DMS53 treated with DMSO at 0.1 percent for 48 hours (cell line): ENCODE measurements at regions not wholly inside any gene's neighbourhood (a gene's known extent, or its start where the extent isn't known, plus 50 kb on each side); places are given as distances from the start of the nearest gene placed in this dataset.
A peak's percentile ranks its signal among the peaks of the same experiment; 100 is the strongest.
"Not testable (repeated sequence)": the region's sequence is repeated elsewhere in the genome, so short reads cannot be mapped to it uniquely, and the experiment has no call there.

Source experiments
- DNase-seq: peaks from one replicate; lab custom pipeline; 2025; ENCODE audit not compliant: unreplicated experiment; lab: John Stamatoyannopoulos, UW

DNA sequence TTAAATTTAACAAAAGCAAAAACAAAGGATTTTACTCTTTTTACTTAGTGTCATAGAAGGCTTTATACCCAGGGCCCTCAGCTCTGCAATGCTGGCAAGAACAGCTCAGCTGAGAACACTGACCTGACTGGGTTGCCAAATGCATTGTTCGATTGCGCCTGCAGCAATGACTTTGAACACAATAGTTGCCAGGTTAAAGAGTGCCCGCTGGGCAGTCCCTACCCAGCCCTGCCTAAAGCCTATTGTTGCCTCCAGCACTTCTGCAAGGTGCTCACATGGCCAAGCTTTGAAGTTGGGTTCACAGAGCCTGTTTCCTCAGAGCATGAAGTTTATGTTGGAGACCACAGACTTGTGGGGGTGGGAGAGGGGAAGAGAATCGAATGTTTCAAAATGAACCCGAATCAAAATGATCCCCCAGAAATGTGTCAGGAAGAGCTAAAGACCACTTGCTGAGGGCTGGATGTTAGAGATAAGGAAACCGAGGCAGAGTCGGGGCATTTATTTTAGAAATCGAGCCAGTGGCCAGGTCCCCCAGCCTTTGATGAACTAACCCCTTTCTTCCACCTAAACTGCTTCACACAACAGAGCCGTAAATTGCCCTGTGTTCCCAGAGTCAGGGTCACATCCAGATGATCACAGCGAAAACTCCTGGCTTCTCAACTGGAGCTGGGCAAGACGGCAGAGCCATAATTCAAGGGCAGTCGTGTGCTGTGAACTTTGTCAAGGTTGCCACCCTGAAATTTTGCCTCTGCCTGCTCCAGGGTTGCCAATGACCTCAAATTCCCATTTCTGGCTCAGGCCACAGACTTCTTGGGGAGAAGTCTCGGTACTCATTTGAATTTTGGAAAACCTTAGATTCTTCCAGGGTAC, 55.0 kb downstream of the FOXA2 start:
- no peak for DNase-seq

DNA sequence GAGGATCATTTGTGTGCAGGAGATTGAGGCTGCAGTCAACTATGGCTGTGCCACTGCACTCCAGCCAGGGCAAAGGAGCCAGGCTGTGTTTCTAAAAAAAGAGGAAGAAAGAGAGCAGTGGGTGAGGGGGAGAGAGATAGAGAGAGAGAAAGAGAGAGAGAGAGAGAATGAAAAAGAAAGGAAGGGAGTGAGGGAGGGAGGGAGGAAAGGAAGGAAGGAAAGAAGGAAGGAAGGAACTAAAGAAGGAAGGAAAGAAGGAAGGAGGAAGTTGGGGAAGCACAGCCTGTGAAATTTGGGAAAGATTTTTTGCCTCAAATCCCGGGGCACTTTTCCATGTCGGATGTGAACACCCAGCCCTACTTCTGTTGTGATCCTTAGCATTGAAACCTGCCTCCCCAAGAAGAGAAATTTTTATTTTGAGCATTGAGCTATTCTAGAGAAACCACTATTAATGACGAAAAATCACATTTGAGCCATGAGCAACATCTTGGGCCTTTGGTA, 57.8 kb downstream of the FOXA2 start:
- DNase-seq = no peak

DNA sequence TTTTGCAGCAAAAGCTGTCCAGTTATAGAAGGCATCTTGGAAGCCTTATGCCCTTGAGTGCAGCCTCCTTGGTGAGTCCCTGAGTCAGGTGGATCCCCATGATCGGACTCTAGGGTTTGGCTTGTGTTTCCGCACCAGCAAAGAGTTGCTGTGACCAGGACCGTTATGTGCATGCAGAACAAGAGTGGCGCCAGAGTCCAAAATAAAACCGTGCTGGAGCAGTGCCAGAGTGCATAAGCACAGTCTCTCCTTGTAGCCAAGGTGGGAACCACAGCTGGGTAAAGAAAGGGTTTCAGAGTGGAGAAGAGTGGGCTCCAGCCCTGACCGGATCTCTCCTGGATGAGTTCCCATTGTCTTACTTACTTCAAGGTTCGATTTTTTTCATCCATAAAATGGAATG, 58.6 kb downstream of the FOXA2 start:
- DNase-seq = no peak

GRCh38 chr20:22525069-22525820, 59.1 kb downstream of the FOXA2 start:
- no peak for DNase-seq

- DNase-seq = no peak
These were observed 59.9 kb downstream of the FOXA2 start for GRCh38 chr20:22524393-22525015.

- peak; percentile 97 for DNase-seq
These were observed 60.6 kb downstream of the FOXA2 start for GRCh38 chr20:22523499-22524392.

GRCh38 chr20:22523128-22523498, 61.3 kb downstream of the FOXA2 start:
- no peak for DNase-seq

DNA sequence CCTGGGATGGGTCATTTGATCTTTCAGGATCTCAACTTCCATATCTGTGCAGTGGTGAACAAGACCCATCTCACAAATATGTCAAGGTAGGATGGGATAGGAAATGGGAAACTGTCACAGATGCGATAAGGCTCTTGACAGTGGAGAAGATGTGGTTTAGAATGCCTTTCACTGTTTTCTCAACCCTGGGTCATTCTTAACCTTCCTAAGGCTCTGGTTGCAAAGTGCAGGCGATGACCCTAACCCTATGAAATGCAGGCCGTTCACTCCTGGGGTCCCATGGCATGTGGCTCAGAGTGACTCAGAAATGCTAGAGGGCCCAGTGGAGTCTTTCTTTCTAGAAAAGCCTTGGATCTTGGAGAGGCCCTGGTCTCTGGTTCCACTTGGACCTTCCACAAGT, 61.7 kb downstream of the FOXA2 start:
- no peak for DNase-seq

DNA sequence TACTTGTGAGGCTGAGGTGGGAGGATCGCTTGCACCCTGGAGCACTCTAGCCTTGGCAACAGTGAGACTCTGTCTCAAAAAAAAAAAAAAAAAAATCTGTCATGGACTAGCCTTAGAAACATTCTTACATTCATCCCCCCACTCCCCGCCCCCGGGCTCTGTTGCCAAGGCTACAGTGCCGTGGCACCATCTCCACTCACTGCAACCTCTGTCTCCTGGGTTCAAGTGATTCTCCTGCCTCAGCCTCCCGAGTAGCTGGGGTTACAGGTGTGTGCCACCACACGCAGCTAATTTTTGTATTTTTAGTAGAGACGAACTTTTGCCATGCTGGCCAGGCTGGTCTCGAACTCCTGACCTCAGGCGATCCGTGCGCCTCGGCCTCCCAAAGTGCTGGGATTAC, 62.4 kb downstream of the FOXA2 start:
- not testable (repeated sequence) for DNase-seq

DNA sequence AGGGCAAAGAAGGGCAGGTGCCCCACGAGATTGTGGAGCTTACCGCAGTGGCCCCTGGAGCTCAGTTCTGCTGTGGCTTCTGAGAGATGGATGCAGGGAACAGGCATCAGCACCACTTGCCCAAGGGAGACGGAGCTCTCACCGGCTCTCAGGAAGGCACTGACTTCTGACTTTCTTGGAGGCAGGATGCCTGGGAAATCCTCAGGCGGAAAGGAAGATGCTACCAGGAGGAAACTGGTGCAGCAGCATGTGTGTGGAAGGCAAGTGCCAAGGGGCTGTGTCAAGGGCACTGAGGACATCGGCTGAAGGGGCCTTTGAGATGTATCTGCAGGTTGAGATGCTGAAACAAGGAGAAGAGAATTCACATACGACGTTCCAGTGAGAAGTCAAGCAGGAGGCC, 64.0 kb downstream of the FOXA2 start:
- DNase-seq = no peak

DNA sequence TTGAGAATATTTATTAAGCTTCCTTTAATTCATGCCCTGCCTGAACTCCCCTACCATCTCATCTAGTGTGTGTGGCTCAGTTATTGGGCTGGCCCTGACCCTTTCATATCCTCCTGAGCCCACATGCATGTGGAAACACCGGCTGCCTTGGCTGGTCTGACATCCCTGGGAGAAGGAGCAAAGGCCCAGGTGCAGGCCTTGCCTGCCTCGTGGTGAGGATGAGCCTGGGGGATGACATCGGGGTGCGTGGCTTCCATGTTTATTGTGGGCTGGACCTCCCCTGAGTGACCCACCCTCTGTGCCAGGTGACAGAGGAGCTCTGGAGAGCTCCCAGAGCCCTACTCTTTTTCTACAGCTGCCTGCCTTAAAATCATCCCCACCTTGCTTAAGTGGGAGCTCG, 69.1 kb downstream of the FOXA2 start:
- DNase-seq = no peak

DNA sequence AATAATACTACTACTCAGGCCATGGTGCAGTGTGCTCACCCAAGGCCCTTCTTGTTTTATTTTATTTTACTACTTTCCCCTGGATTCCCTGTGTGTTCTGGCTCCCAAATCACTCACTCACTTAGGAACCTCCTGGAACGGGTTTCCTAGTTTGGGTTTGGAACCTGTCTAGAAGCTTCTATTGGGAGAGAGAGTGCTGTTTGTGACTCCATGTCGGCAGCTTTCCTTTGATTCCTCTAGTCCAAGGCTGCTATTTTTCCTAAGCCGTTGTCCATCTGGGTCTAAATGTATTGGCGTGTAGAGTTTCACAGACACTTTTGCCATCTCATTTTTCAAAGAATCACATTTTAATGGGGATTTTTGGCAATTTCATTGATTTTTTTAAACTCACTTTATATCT, 70.8 kb downstream of the FOXA2 start:
- peak; percentile 66 for DNase-seq

DNA sequence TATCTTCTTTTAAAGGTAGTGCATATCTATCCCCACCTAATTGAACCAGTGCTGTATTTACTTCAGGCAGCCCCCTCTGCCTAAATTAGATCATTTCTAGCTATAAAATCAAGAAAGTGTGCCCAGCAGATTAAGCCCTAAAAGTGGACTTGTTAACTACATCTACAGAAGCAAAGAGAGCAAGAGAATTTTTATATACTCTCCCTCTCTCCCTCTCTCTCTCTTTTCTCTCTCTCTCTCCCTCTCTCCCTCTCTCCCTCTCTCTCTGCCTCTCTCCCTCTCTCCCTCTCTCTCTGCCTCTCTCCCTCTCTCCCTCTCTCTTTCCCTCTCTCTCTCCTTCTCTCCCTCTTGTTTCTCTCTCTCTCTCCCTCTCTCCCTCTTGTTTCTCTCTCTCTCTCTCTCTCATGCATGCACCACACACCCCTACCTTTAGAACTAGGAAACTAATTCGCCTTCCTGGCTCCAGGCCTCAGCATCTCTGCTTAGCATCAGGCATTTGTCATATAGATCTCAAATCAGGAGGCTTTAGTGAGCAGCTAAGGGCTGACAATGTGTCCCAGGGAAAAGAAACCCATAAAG, 71.4 kb downstream of the FOXA2 start:
- DNase-seq = peak; percentile 72

DNA sequence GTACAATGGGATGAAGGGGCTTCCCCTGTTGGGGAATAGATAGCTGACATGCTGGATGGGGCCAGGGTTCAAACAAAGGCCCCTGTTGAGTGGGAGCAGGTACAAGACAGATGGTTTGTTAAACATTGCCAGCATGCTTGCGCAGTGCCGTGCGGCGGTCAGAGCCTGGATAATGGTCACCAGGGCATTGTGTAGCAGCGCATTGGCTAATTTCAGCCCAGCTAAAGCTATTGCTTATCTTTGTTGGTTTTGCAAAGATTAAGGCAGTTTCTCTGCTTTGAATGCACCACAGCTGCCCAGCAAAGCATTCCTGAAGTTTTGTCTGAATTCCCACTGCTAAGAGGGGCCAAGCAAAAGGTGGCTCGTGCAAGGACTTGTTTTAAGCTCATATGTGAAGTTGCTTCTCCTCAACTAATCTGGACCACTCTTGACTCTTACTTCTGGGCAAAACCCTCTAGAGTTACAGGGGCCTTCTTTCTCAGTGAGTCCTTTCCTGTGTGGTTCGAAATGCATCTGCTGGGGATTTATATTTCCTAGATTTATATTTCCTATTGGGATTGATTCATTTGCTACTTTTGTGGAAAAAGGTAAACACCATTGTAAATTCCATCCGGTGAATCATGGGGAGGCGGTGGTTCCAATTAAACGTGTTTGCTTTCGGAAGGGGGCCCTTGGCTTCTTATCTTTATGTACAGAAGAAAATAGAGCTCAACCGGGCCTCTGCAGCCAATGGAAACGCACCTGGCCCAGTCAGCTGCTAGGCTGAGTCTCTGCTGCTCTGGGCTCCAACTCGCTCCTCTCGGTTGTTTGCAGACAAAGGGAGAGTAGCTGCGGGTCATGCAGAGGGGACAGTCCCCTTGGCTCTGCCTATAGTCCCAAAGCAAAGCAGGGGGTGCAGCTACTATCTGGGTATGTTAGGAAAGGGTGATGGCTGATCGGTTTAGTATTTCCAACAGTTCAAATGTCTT, 72.1 kb downstream of the FOXA2 start:
- DNase-seq = peak; percentile 98

GRCh38 chr20:22509843-22510147, 74.6 kb downstream of the FOXA2 start:
- no peak for DNase-seq

GRCh38 chr20:22509090-22509842, 75.1 kb downstream of the FOXA2 start:
- peak; percentile 68 for DNase-seq

DNA sequence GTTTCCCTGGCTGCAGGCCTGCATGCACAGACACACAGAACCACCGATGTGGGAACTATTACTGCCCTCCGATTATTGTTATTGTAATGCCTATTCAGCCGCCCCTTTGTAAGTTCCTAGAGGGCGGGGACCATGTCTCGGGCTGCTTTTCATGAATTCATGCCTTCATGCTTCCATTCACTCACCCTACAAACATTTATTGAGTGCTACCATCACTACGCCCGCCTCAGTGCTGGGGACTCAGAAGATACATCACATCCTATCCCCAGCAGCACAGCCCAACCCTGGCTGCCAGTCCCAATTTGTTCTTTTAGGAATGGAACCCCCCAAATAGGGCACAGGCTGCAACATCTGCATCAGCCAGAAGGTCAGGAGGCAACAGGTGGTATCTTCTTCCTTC, 75.9 kb downstream of the FOXA2 start:
- DNase-seq = no peak

GRCh38 chr20:22507240-22507961, 77.0 kb downstream of the FOXA2 start:
- DNase-seq = peak; percentile 82
